Erythroblast (primary cell): ENCODE measurements at regions not wholly inside any gene's neighbourhood (a gene's known extent, or its start where the extent isn't known, plus 50 kb on each side); places are given as distances from the start of the nearest gene placed in this dataset.
"Not testable (repeated sequence)": the region's sequence is repeated elsewhere in the genome, so short reads cannot be mapped to it uniquely, and the experiment has no call there.

Experiments used
- GATA1 ChIP-seq: IDR thresholded peaks from 2 replicates; pipeline ENCODE4 v1.6.1; 2011; ENCODE audit warnings: low read depth, mild to moderate bottlenecking, control low read depth, low read length, moderate library complexity
- POLR2A ChIP-seq: IDR thresholded peaks from 2 replicates; pipeline ENCODE4 v1.6.1; 2011; ENCODE audit warnings: mild to moderate bottlenecking, low read length

DNA sequence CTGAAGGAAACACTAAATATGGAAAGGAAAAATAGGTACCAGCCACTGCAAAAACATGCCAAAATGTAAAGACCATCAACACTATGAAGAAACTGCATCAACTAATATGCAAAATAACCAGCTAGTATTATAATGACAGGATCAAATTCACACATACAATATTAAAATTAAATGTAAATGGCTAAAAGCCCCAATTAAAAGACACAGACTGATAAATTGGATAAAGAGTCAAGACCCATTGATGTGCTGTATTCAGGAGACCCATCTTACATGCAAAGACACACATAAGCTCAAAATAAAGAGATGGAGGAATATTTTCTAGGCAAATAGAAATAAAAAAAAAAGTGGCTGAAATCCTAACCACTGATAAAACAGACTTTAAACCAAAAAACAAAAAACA is 427.5 kb upstream of the ADGRB3 start:
- not testable (repeated sequence) for TF ChIP-seq POLR2A, GATA1
